ENCODE measurements at regions not wholly inside any gene's neighbourhood (a gene's known extent, or its start where the extent isn't known, plus 50 kb on each side); places are given as distances from the start of the nearest gene placed in this dataset.

- TF ChIP-seq POLR2A (IDR thresholded peaks at IDR 0.05; ENCODE audit: low read depth, low read length) (no peak), PAX5 (IDR thresholded peaks at IDR 0.05; ENCODE audit: insufficient read depth, low read length, severe bottlenecking) (no peak), POU2F2 (IDR thresholded peaks at IDR 0.05; ENCODE audit: low read depth, low read length) (no peak), SPI1 (IDR thresholded peaks at IDR 0.05; ENCODE audit: low read depth, low read length) (no peak), POLR2AphosphoS5 (IDR thresholded peaks at IDR 0.05; ENCODE audit: low read depth, low read length) (no peak), TAF1 (IDR thresholded peaks at IDR 0.05; ENCODE audit: low read depth, low read length) (no peak)
- DNase-seq (ENCODE audit: insufficient read length, low spot score) (no peak), FAIRE-seq (no peak)
Measured at GRCh38 chr11:30774496-30775232, 188.5 kb upstream of the MPPED2 start.

- no peak for TF ChIP-seq POLR2A (IDR thresholded peaks at IDR 0.05; ENCODE audit: low read depth, low read length)
- TF ChIP-seq SPI1 (IDR thresholded peaks at IDR 0.05; ENCODE audit: low read depth, low read length): no peak
- no peak for TF ChIP-seq TAF1 (IDR thresholded peaks at IDR 0.05; ENCODE audit: low read depth, low read length)
- no peak for TF ChIP-seq PAX5 (IDR thresholded peaks at IDR 0.05; ENCODE audit: insufficient read depth, low read length, severe bottlenecking)
- no peak for TF ChIP-seq POU2F2 (IDR thresholded peaks at IDR 0.05; ENCODE audit: low read depth, low read length)
- TF ChIP-seq POLR2AphosphoS5 (IDR thresholded peaks at IDR 0.05; ENCODE audit: low read depth, low read length): no peak
- DNase-seq (ENCODE audit: insufficient read length, low spot score) (no peak), FAIRE-seq (no peak)
Measured at GRCh38 chr11:30772908-30773307, 186.8 kb upstream of the MPPED2 start.

- DNase-seq (ENCODE audit: insufficient read length, low spot score) (no peak), FAIRE-seq (no peak)
- TF ChIP-seq TAF1 (IDR thresholded peaks at IDR 0.05; ENCODE audit: low read depth, low read length): no peak
Measured at GRCh38 chr11:30763951-30764350, 177.8 kb upstream of the MPPED2 start.

GRCh38 chr11:30762188-30762587 lies 176.0 kb upstream of the MPPED2 start:
- DNase-seq (ENCODE audit: insufficient read length, low spot score) (no peak), FAIRE-seq (no peak)
- TF ChIP-seq POLR2AphosphoS5 (IDR thresholded peaks at IDR 0.05; ENCODE audit: low read depth, low read length): no peak
- no peak for TF ChIP-seq TAF1 (IDR thresholded peaks at IDR 0.05; ENCODE audit: low read depth, low read length)
- TF ChIP-seq PAX5 (IDR thresholded peaks at IDR 0.05; ENCODE audit: insufficient read depth, low read length, severe bottlenecking): no peak
- no peak for TF ChIP-seq POLR2A (IDR thresholded peaks at IDR 0.05; ENCODE audit: low read depth, low read length)
- no peak for TF ChIP-seq POU2F2 (IDR thresholded peaks at IDR 0.05; ENCODE audit: low read depth, low read length)
- TF ChIP-seq SPI1 (IDR thresholded peaks at IDR 0.05; ENCODE audit: low read depth, low read length): no peak

- TF ChIP-seq TAF1 (IDR thresholded peaks at IDR 0.05; ENCODE audit: low read depth, low read length) (no peak), POLR2AphosphoS5 (IDR thresholded peaks at IDR 0.05; ENCODE audit: low read depth, low read length) (no peak), PAX5 (IDR thresholded peaks at IDR 0.05; ENCODE audit: insufficient read depth, low read length, severe bottlenecking) (no peak), POLR2A (IDR thresholded peaks at IDR 0.05; ENCODE audit: low read depth, low read length) (no peak), POU2F2 (IDR thresholded peaks at IDR 0.05; ENCODE audit: low read depth, low read length) (no peak), SPI1 (IDR thresholded peaks at IDR 0.05; ENCODE audit: low read depth, low read length) (no peak)
- DNase-seq (ENCODE audit: insufficient read length, low spot score) (no peak), FAIRE-seq (no peak)
Measured at GRCh38 chr11:30760345-30760744, 174.2 kb upstream of the MPPED2 start.

- FAIRE-seq (no peak), DNase-seq (ENCODE audit: insufficient read length, low spot score) (no peak)
- TF ChIP-seq TAF1 (IDR thresholded peaks at IDR 0.05; ENCODE audit: low read depth, low read length) (no peak), POLR2A (IDR thresholded peaks at IDR 0.05; ENCODE audit: low read depth, low read length) (no peak), POU2F2 (IDR thresholded peaks at IDR 0.05; ENCODE audit: low read depth, low read length) (no peak), PAX5 (IDR thresholded peaks at IDR 0.05; ENCODE audit: insufficient read depth, low read length, severe bottlenecking) (no peak), POLR2AphosphoS5 (IDR thresholded peaks at IDR 0.05; ENCODE audit: low read depth, low read length) (no peak), SPI1 (IDR thresholded peaks at IDR 0.05; ENCODE audit: low read depth, low read length) (no peak)
Measured at GRCh38 chr11:30758946-30759504, 172.9 kb upstream of the MPPED2 start.

- no peak for FAIRE-seq
- TF ChIP-seq PAX5 (IDR thresholded peaks at IDR 0.05; ENCODE audit: insufficient read depth, low read length, severe bottlenecking): no peak
- no peak for TF ChIP-seq TAF1 (IDR thresholded peaks at IDR 0.05; ENCODE audit: low read depth, low read length)
- no peak for DNase-seq (ENCODE audit: insufficient read length, low spot score)
Measured at GRCh38 chr11:30758518-30758917, 172.4 kb upstream of the MPPED2 start.

GRCh38 chr11:30758012-30758411 lies 171.9 kb upstream of the MPPED2 start:
- FAIRE-seq (no peak), DNase-seq (ENCODE audit: insufficient read length, low spot score) (no peak)
- no peak for TF ChIP-seq POU2F2 (IDR thresholded peaks at IDR 0.05; ENCODE audit: low read depth, low read length)
- no peak for TF ChIP-seq TAF1 (IDR thresholded peaks at IDR 0.05; ENCODE audit: low read depth, low read length)
- TF ChIP-seq POLR2AphosphoS5 (IDR thresholded peaks at IDR 0.05; ENCODE audit: low read depth, low read length): no peak
- no peak for TF ChIP-seq POLR2A (IDR thresholded peaks at IDR 0.05; ENCODE audit: low read depth, low read length)
- no peak for TF ChIP-seq SPI1 (IDR thresholded peaks at IDR 0.05; ENCODE audit: low read depth, low read length)
- no peak for TF ChIP-seq PAX5 (IDR thresholded peaks at IDR 0.05; ENCODE audit: insufficient read depth, low read length, severe bottlenecking)

- DNase-seq (ENCODE audit: insufficient read length, low spot score) (no peak), FAIRE-seq (no peak)
- TF ChIP-seq POLR2AphosphoS5 (IDR thresholded peaks at IDR 0.05; ENCODE audit: low read depth, low read length) (no peak), TAF1 (IDR thresholded peaks at IDR 0.05; ENCODE audit: low read depth, low read length) (no peak), POU2F2 (IDR thresholded peaks at IDR 0.05; ENCODE audit: low read depth, low read length) (no peak), SPI1 (IDR thresholded peaks at IDR 0.05; ENCODE audit: low read depth, low read length) (no peak), PAX5 (IDR thresholded peaks at IDR 0.05; ENCODE audit: insufficient read depth, low read length, severe bottlenecking) (no peak), POLR2A (IDR thresholded peaks at IDR 0.05; ENCODE audit: low read depth, low read length) (no peak)
Measured at GRCh38 chr11:30753994-30754393, 167.8 kb upstream of the MPPED2 start.

GRCh38 chr11:30753504-30753903 lies 167.4 kb upstream of the MPPED2 start:
- FAIRE-seq (no peak), DNase-seq (ENCODE audit: insufficient read length, low spot score) (no peak)
- TF ChIP-seq PAX5 (IDR thresholded peaks at IDR 0.05; ENCODE audit: insufficient read depth, low read length, severe bottlenecking): no peak
- TF ChIP-seq TAF1 (IDR thresholded peaks at IDR 0.05; ENCODE audit: low read depth, low read length): no peak
- TF ChIP-seq POLR2A (IDR thresholded peaks at IDR 0.05; ENCODE audit: low read depth, low read length): no peak
- TF ChIP-seq POLR2AphosphoS5 (IDR thresholded peaks at IDR 0.05; ENCODE audit: low read depth, low read length): no peak
- TF ChIP-seq POU2F2 (IDR thresholded peaks at IDR 0.05; ENCODE audit: low read depth, low read length): no peak
- no peak for TF ChIP-seq SPI1 (IDR thresholded peaks at IDR 0.05; ENCODE audit: low read depth, low read length)
